WTC11 (cell line): ENCODE measurements at regions not wholly inside any gene's neighbourhood (a gene's known extent, or its start where the extent isn't known, plus 50 kb on each side); places are given as distances from the start of the nearest gene placed in this dataset.

Experiments
- ATAC-seq: fragments of 200-7000 bp; cut with Tn5 transposase; 2 replicates; pipeline ENCODE4 v1.10.0; 2021; ENCODE audit warnings: mild to moderate bottlenecking, moderate library complexity
- CTCF ChIA-PET: fragments of 300-600 bp; sonication (Branson Sonifier 250); formaldehyde crosslinking; loops from one replicate; lab custom pipeline; 2021; ENCODE audit warnings: antibody characterized with exemption; lab: Charles Lee
- POLR2A ChIA-PET: fragments of 350-600 bp; sonication (Branson Sonifier 250); formaldehyde crosslinking; loops from one replicate; lab custom pipeline; 2021; ENCODE audit warnings: antibody characterized with exemption; lab: Charles Lee
- DNase-seq: peaks from one replicate; pipeline ENCODE4 v3.0.0; 2021; ENCODE audit warnings: low spot score
- H3K27ac Mint-ChIP-seq: 2 replicates; pipeline ENCODE4 v1.8.0; 2021; ENCODE audit warnings: mixed read lengths
- H3K27me3 Mint-ChIP-seq: 2 replicates; pipeline ENCODE4 v1.8.0; 2021; ENCODE audit warnings: low read depth, mild to moderate bottlenecking, moderate library complexity, mixed read lengths
- H3K36me3 Mint-ChIP-seq: 2 replicates; pipeline ENCODE4 v1.8.0; 2021; ENCODE audit warnings: mixed read lengths
- H3K4me1 Mint-ChIP-seq: 2 replicates; pipeline ENCODE4 v1.8.0; 2022; ENCODE audit warnings: mixed read lengths
- H3K4me3 Mint-ChIP-seq: 2 replicates; pipeline ENCODE4 v1.8.0; 2021; ENCODE audit warnings: mild to moderate bottlenecking, moderate library complexity, mixed read lengths
- H3K9me3 Mint-ChIP-seq: 2 replicates; pipeline ENCODE4 v1.8.0; 2021; ENCODE audit warnings: mixed read lengths
- AR ChIP-seq: fragments of 250-450 bp; sonication (Bioruptor Pico); IDR thresholded peaks from 2 replicates; pipeline ENCODE4 v1.9.0; 2021; ENCODE audit warnings: mild to moderate bottlenecking
- ATF3 ChIP-seq: sonication (generic); formaldehyde crosslinking; conservative IDR thresholded peaks from 2 replicates; pipeline ENCODE4 v1.8.1; 2022; ENCODE audit warnings: mild to moderate bottlenecking, missing genetic modification reagents
- ERG ChIP-seq: fragments of 250-450 bp; sonication (Bioruptor Pico); IDR thresholded peaks from 2 replicates; pipeline ENCODE4 v1.8.0; 2021; ENCODE audit warnings: mild to moderate bottlenecking
- GABPB1 ChIP-seq: sonication (generic); formaldehyde crosslinking; IDR thresholded peaks from 2 replicates; pipeline ENCODE4 v1.8.1; 2023; ENCODE audit warnings: mild to moderate bottlenecking, missing genetic modification reagents
- NFE2L1 ChIP-seq: sonication (generic); formaldehyde crosslinking; IDR thresholded peaks from 2 replicates; pipeline ENCODE4 v1.8.1; 2023; ENCODE audit warnings: missing genetic modification reagents
- NR1H2 ChIP-seq: sonication (generic); formaldehyde crosslinking; IDR thresholded peaks from 2 replicates; pipeline ENCODE4 v1.9.0; 2021; ENCODE audit warnings: mild to moderate bottlenecking, moderate library complexity, missing genetic modification reagents
- PREB ChIP-seq: sonication (generic); formaldehyde crosslinking; IDR thresholded peaks from 2 replicates; pipeline ENCODE4 v1.8.1; 2022; ENCODE audit warnings: mild to moderate bottlenecking, missing genetic modification reagents, moderate library complexity, borderline replicate concordance
- SMAD3 ChIP-seq: sonication (generic); formaldehyde crosslinking; IDR thresholded peaks from 2 replicates; pipeline ENCODE4 v1.8.0; 2022; ENCODE audit warnings: missing genetic modification reagents, mild to moderate bottlenecking, borderline replicate concordance
- SOX15 ChIP-seq: fragments of 250-450 bp; sonication (Bioruptor Pico); IDR thresholded peaks from 2 replicates; pipeline ENCODE4 v1.9.0; 2021; ENCODE audit warnings: mild to moderate bottlenecking
- ZNF532 ChIP-seq: fragments of 250-450 bp; sonication (Bioruptor Pico); IDR thresholded peaks from 2 replicates; pipeline ENCODE4 v1.9.0; 2021; ENCODE audit warnings: mild to moderate bottlenecking, borderline replicate concordance

GRCh38 chr12:91924827-91925226 is 220.8 kb downstream of the BTG1 start:
- CTCF ChIA-PET: no interaction called here
- H3K4me1 Mint-ChIP-seq: peaks cover 5% of the 10 kb centered on the region
- no peaks in the 10 kb centered on the region for H3K27me3 Mint-ChIP-seq

More at GRCh38 chr12:91924827-91925226, 220.8 kb downstream of the BTG1 start:
- no peaks in the 10 kb centered on the region for H3K36me3 Mint-ChIP-seq
- ATAC-seq: no peak
- TF ChIP-seq SMAD3 (CRISPR knock-in tag) (no peak), NR1H2 (CRISPR knock-in tag) (no peak), PREB (CRISPR knock-in tag) (no peak), NFE2L1 (CRISPR knock-in tag) (no peak), ZNF532 (CRISPR knock-in tag) (no peak), ATF3 (CRISPR knock-in tag) (no peak), ERG (CRISPR knock-in tag) (no peak), GABPB1 (no peak), AR (CRISPR knock-in tag) (no peak), SOX15 (no peak)
- TF ChIP-seq, all 79 proteins: peak for 0
- POLR2A ChIA-PET: no interaction called here
- no peak for DNase-seq
- Mint-ChIP-seq H3K9me3 (peaks cover 5% of the 10 kb centered on the region), H3K4me3 (no peak overlapping the region), H3K27ac (no peak overlapping the region)
